ENCODE measurements at regions not wholly inside any gene's neighbourhood (a gene's known extent, or its start where the extent isn't known, plus 50 kb on each side); places are given as distances from the start of the nearest gene placed in this dataset.
A peak's percentile ranks its signal among the peaks of the same experiment; 100 is the strongest.

GRCh38 chr9:89770531-89771174 is 165.8 kb downstream of the GADD45G start:
- no peaks in the 10 kb centered on the region for H3K4me1 ChIP-seq (ENCODE audit: control insufficient read depth in 2 of 2, insufficient read depth in 1 of 2, low read depth in 1 of 2, low read length in 2 of 2)

GRCh38 chr9:89771205-89771604 is 166.4 kb downstream of the GADD45G start:
- Histone ChIP-seq H2BK120ac (ENCODE audit: low read depth, low read length) (no peak overlapping the region), H3K27ac (replicated peaks; ENCODE audit: low read length) (no peak overlapping the region), H3K4me1 (ENCODE audit: control insufficient read depth in 2 of 2, insufficient read depth in 1 of 2, low read depth in 1 of 2, low read length in 2 of 2) (no peaks in the 10 kb centered on the region), H3K4me3 (ENCODE audit: low read length in 2 of 2) (no peak overlapping the region), H3K79me1 (ENCODE audit: low read depth, low read length) (no peaks in the 10 kb centered on the region), H4K91ac (ENCODE audit: low read depth, low read length, poor library complexity) (no peak overlapping the region), H2AK5ac (ENCODE audit: low read depth, low read length) (no peak overlapping the region), H3K9ac (ENCODE audit: low read depth, low read length, poor library complexity) (no peak overlapping the region), H2BK12ac (ENCODE audit: low read length) (no peak overlapping the region), H2BK15ac (ENCODE audit: low read length) (no peak overlapping the region), H3K23ac (ENCODE audit: low read depth, low read length, poor library complexity) (peak overlapping the region; percentile 25), H3K9me3 (replicated peaks in 1 of 2; ENCODE audit: control insufficient read depth in 2 of 2, insufficient read depth in 1 of 2, low read depth in 1 of 2, low read length in 2 of 2) (no peaks in the 10 kb centered on the region), H3K36me3 (replicated peaks in 1 of 2; ENCODE audit: control insufficient read depth in 2 of 2, insufficient read depth in 2 of 2, low read length in 2 of 2) (no peaks in the 10 kb centered on the region), H4K8ac (ENCODE audit: low read depth, low read length) (no peak overlapping the region), H3K4me2 (ENCODE audit: insufficient read depth, low read length, poor library complexity, severe bottlenecking) (no peak overlapping the region), H3K18ac (ENCODE audit: low read length) (no peak overlapping the region), H2BK5ac (ENCODE audit: low read length) (no peak overlapping the region), H3K4ac (ENCODE audit: low read length) (no peak overlapping the region), H2AFZ (ENCODE audit: low read length) (no peak overlapping the region), H3K27me3 (ENCODE audit: control insufficient read depth in 3 of 3, insufficient read depth in 3 of 3, low read depth in 1 of 3, low read length in 3 of 3) (peaks cover 0 to 15% (median 0%) of the 10 kb centered on the region in 3 experiments), H3K14ac (ENCODE audit: low read length) (no peak overlapping the region)
- no peak for DNase-seq (ENCODE audit: low spot score)
- WGBS, 2 donors (ENCODE audit: extremely low coverage in 2 of 2, insufficient read length in 2 of 2, insufficient replicate concordance in 1 of 2) = no CpG with 5 or more reads among the region's 4 CpGs

More at GRCh38 chr9:89770531-89771174, 165.8 kb downstream of the GADD45G start:
- Histone ChIP-seq H3K14ac (ENCODE audit: low read length) (no peak overlapping the region), H3K4ac (ENCODE audit: low read length) (no peak overlapping the region), H4K8ac (ENCODE audit: low read depth, low read length) (no peak overlapping the region), H3K9ac (ENCODE audit: low read depth, low read length, poor library complexity) (no peak overlapping the region), H3K79me1 (ENCODE audit: low read depth, low read length) (no peaks in the 10 kb centered on the region), H3K4me2 (ENCODE audit: insufficient read depth, low read length, poor library complexity, severe bottlenecking) (no peak overlapping the region), H3K18ac (ENCODE audit: low read length) (peak overlapping the region; percentile 15), H3K36me3 (replicated peaks in 1 of 2; ENCODE audit: control insufficient read depth in 2 of 2, insufficient read depth in 2 of 2, low read length in 2 of 2) (no peaks in the 10 kb centered on the region), H2AFZ (ENCODE audit: low read length) (no peak overlapping the region), H2BK15ac (ENCODE audit: low read length) (no peak overlapping the region), H3K4me3 (ENCODE audit: low read length in 2 of 2) (no peak overlapping the region), H3K27ac (replicated peaks; ENCODE audit: low read length) (no peak overlapping the region), H3K27me3 (ENCODE audit: control insufficient read depth in 3 of 3, insufficient read depth in 3 of 3, low read depth in 1 of 3, low read length in 3 of 3) (peaks cover 0 to 15% (median 0%) of the 10 kb centered on the region in 3 experiments), H3K9me3 (replicated peaks in 1 of 2; ENCODE audit: control insufficient read depth in 2 of 2, insufficient read depth in 1 of 2, low read depth in 1 of 2, low read length in 2 of 2) (no peaks in the 10 kb centered on the region), H2BK12ac (ENCODE audit: low read length) (no peak overlapping the region), H2AK5ac (ENCODE audit: low read depth, low read length) (no peak overlapping the region), H4K91ac (ENCODE audit: low read depth, low read length, poor library complexity) (no peak overlapping the region), H2BK120ac (ENCODE audit: low read depth, low read length) (no peak overlapping the region), H3K23ac (ENCODE audit: low read depth, low read length, poor library complexity) (no peak overlapping the region), H2BK5ac (ENCODE audit: low read length) (no peak overlapping the region)
- no peak for DNase-seq (ENCODE audit: low spot score)
- WGBS, 2 donors (ENCODE audit: extremely low coverage in 2 of 2, insufficient read length in 2 of 2, insufficient replicate concordance in 1 of 2) = no CpG with 5 or more reads among the region's 8 CpGs

GRCh38 chr9:89773170-89773569 is 168.4 kb downstream of the GADD45G start:
- H3K79me1 ChIP-seq (ENCODE audit: low read depth, low read length) = no peaks in the 10 kb centered on the region
- H3K4me3 ChIP-seq (ENCODE audit: low read length in 2 of 2) = no peak overlapping the region
- H3K9ac ChIP-seq (ENCODE audit: low read depth, low read length, poor library complexity) = no peak overlapping the region
- no peaks in the 10 kb centered on the region for H3K4me1 ChIP-seq (ENCODE audit: control insufficient read depth in 2 of 2, insufficient read depth in 1 of 2, low read depth in 1 of 2, low read length in 2 of 2)
- no peak overlapping the region for H4K8ac ChIP-seq (ENCODE audit: low read depth, low read length)
- no peak for DNase-seq (ENCODE audit: low spot score)
- H2BK15ac ChIP-seq (ENCODE audit: low read length) = no peak overlapping the region
- H3K14ac ChIP-seq (ENCODE audit: low read length) = no peak overlapping the region
- H3K4me2 ChIP-seq (ENCODE audit: insufficient read depth, low read length, poor library complexity, severe bottlenecking) = no peak overlapping the region
- H2BK5ac ChIP-seq (ENCODE audit: low read length) = no peak overlapping the region
- no peak overlapping the region for H2AFZ ChIP-seq (ENCODE audit: low read length)
- no peak overlapping the region for H2AK5ac ChIP-seq (ENCODE audit: low read depth, low read length)
- H3K4ac ChIP-seq (ENCODE audit: low read length) = no peak overlapping the region
- H2BK120ac ChIP-seq (ENCODE audit: low read depth, low read length) = no peak overlapping the region
- H3K18ac ChIP-seq (ENCODE audit: low read length) = peak overlapping the region; percentile 35
- peaks cover 0 to 19% (median 0%) of the 10 kb centered on the region in 3 experiments for H3K27me3 ChIP-seq (ENCODE audit: control insufficient read depth in 3 of 3, insufficient read depth in 3 of 3, low read depth in 1 of 3, low read length in 3 of 3)
- no CpG with 5 or more reads among the region's 8 CpGs for WGBS, 2 donors (ENCODE audit: extremely low coverage in 2 of 2, insufficient read length in 2 of 2, insufficient replicate concordance in 1 of 2)
- no peak overlapping the region for H4K91ac ChIP-seq (ENCODE audit: low read depth, low read length, poor library complexity)
- H3K27ac ChIP-seq (replicated peaks; ENCODE audit: low read length) = no peak overlapping the region
- no peaks in the 10 kb centered on the region for H3K36me3 ChIP-seq (replicated peaks in 1 of 2; ENCODE audit: control insufficient read depth in 2 of 2, insufficient read depth in 2 of 2, low read length in 2 of 2)
- H3K9me3 ChIP-seq (replicated peaks in 1 of 2; ENCODE audit: control insufficient read depth in 2 of 2, insufficient read depth in 1 of 2, low read depth in 1 of 2, low read length in 2 of 2) = no peaks in the 10 kb centered on the region
- H2BK12ac ChIP-seq (ENCODE audit: low read length) = no peak overlapping the region
- H3K23ac ChIP-seq (ENCODE audit: low read depth, low read length, poor library complexity) = no peak overlapping the region

GRCh38 chr9:89774858-89775370 is 170.1 kb downstream of the GADD45G start:
- no CpG with 5 or more reads among the region's 7 CpGs for whole genome bisulfite sequencing, 2 donors (ENCODE audit: extremely low coverage in 2 of 2, insufficient read length in 2 of 2, insufficient replicate concordance in 1 of 2)
- no peak overlapping the region for H2BK5ac ChIP-seq (ENCODE audit: low read length)
- H3K4me1 ChIP-seq (ENCODE audit: control insufficient read depth in 2 of 2, insufficient read depth in 1 of 2, low read depth in 1 of 2, low read length in 2 of 2) = no peaks in the 10 kb centered on the region

More at GRCh38 chr9:89774858-89775370, 170.1 kb downstream of the GADD45G start:
- DNase-seq (ENCODE audit: low spot score) = no peak
- no peak overlapping the region for H3K4me3 ChIP-seq (ENCODE audit: low read length in 2 of 2)
- H3K27ac ChIP-seq (replicated peaks; ENCODE audit: low read length) = no peak overlapping the region
- no peak overlapping the region for H2BK12ac ChIP-seq (ENCODE audit: low read length)
- no peak overlapping the region for H3K18ac ChIP-seq (ENCODE audit: low read length)
- no peak overlapping the region for H3K14ac ChIP-seq (ENCODE audit: low read length)
- no peak overlapping the region for H2BK120ac ChIP-seq (ENCODE audit: low read depth, low read length)
- no peak overlapping the region for H3K9ac ChIP-seq (ENCODE audit: low read depth, low read length, poor library complexity)
- no peak overlapping the region for H2AFZ ChIP-seq (ENCODE audit: low read length)
- no peak overlapping the region for H3K4me2 ChIP-seq (ENCODE audit: insufficient read depth, low read length, poor library complexity, severe bottlenecking)
- no peak overlapping the region for H2BK15ac ChIP-seq (ENCODE audit: low read length)
- no peak overlapping the region for H3K4ac ChIP-seq (ENCODE audit: low read length)
- H3K9me3 ChIP-seq (replicated peaks in 1 of 2; ENCODE audit: control insufficient read depth in 2 of 2, insufficient read depth in 1 of 2, low read depth in 1 of 2, low read length in 2 of 2) = no peaks in the 10 kb centered on the region
- H3K23ac ChIP-seq (ENCODE audit: low read depth, low read length, poor library complexity) = no peak overlapping the region
- no peaks in the 10 kb centered on the region for H3K79me1 ChIP-seq (ENCODE audit: low read depth, low read length)
- H2AK5ac ChIP-seq (ENCODE audit: low read depth, low read length) = no peak overlapping the region
- H3K36me3 ChIP-seq (replicated peaks in 1 of 2; ENCODE audit: control insufficient read depth in 2 of 2, insufficient read depth in 2 of 2, low read length in 2 of 2) = no peaks in the 10 kb centered on the region
- no peak overlapping the region for H4K8ac ChIP-seq (ENCODE audit: low read depth, low read length)
- H4K91ac ChIP-seq (ENCODE audit: low read depth, low read length, poor library complexity) = no peak overlapping the region
- peaks cover 0 to 24% (median 0%) of the 10 kb centered on the region in 3 experiments for H3K27me3 ChIP-seq (ENCODE audit: control insufficient read depth in 3 of 3, insufficient read depth in 3 of 3, low read depth in 1 of 3, low read length in 3 of 3)

All from neuronal stem cell (in vitro differentiated cells).